A549 (cell line): ENCODE measurements at regions not wholly inside any gene's neighbourhood (a gene's known extent, or its start where the extent isn't known, plus 50 kb on each side); places are given as distances from the start of the nearest gene placed in this dataset.
A peak's percentile ranks its signal among the peaks of the same experiment; 100 is the strongest.

Source experiments
- ATAC-seq, 2 experiments: fragments of 200-7000 bp in 1 of 2; fragments of >200 bp in 1 of 2; cut with Nextera tagmentation in 1 of 2; cut with Tn5 transposase in 1 of 2; 3 replicates each; pipeline versions ENCODE4 v1.8.0 to v1.9.1; 2018 to 2020; ENCODE audit warnings: mild to moderate bottlenecking in 1 of 2, moderate library complexity in 1 of 2
- CTCF ChIA-PET: fragments of 300-600 bp; sonication (Branson Sonifier 250); formaldehyde crosslinking; extraction: SDS; loops from one replicate; lab custom pipeline; 2021; ENCODE audit warnings: antibody characterized with exemption, inconsistent platforms; lab: Yijun Ruan, JAX
- POLR2A ChIA-PET: fragments of 350-600 bp; formaldehyde crosslinking; extraction: SDS; loops from one replicate; lab custom pipeline; 2021; ENCODE audit warnings: antibody characterized with exemption, inconsistent platforms; lab: Yijun Ruan, JAX
- DNase-seq, 2 experiments: peaks; one replicate each; pipeline versions ENCODE4 v3.0.0 to v3.0.0-alpha.2; 2011 to 2016; ENCODE audit warnings: low read depth in 1 of 2, low spot score in 1 of 2
- FAIRE-seq: peaks from 2 replicates; lab custom pipeline; 2011; peaks lifted over from hg19 to GRCh38; lab: Jason Lieb, UNC
- H3K27ac ChIP-seq, 2 experiments: fragments of >200 bp; sonication (Bioruptor Twin); formaldehyde crosslinking; 3 replicates each; pipeline ENCODE4 v1.5.1; 2016 to 2017
- H3K4me1 ChIP-seq: fragments of >200 bp; sonication (Bioruptor Twin); formaldehyde crosslinking; 3 replicates; pipeline ENCODE4 v1.6.1; 2016
- H3K4me2 ChIP-seq: fragments of >200 bp; sonication (Bioruptor Twin); formaldehyde crosslinking; 3 replicates; pipeline ENCODE4 v1.6.1; 2016
- H3K4me3 ChIP-seq: fragments of >200 bp; sonication (Bioruptor Twin); formaldehyde crosslinking; 3 replicates; pipeline ENCODE4 v1.5.1; 2016
- H3K9me3 ChIP-seq: fragments of >200 bp; sonication (Bioruptor Twin); formaldehyde crosslinking; 3 replicates; pipeline ENCODE4 v1.6.1; 2016
- BCL3 ChIP-seq: fragments of >200 bp; sonication (Bioruptor Twin); formaldehyde crosslinking; IDR thresholded peaks from 3 replicates; pipeline ENCODE4 v1.6.1; 2016
- CBX2 ChIP-seq: fragments of 200-600 bp; sonication (generic); IDR thresholded peaks from 2 replicates; pipeline ENCODE4 v1.6.1; 2016; ENCODE audit warnings: low read depth, mild to moderate bottlenecking, borderline replicate concordance
- CEBPB ChIP-seq, 2 experiments: fragments of >200 bp in 1 of 2; sonication (Bioruptor Twin) in 1 of 2; formaldehyde crosslinking in 1 of 2; IDR thresholded peaks; 2 replicates each; pipeline ENCODE4 v1.6.1; 2012 to 2016
- CTCF ChIP-seq: fragments of >200 bp; sonication (Bioruptor Twin); formaldehyde crosslinking; IDR thresholded peaks from 3 replicates; pipeline ENCODE4 v1.5.1; 2016
- ELK1 ChIP-seq: fragments of 150-350 bp; IDR thresholded peaks from 2 replicates; pipeline ENCODE4 v1.6.1; 2014; ENCODE audit warnings: low read depth, mild to moderate bottlenecking, low read length
- FOSB ChIP-seq: fragments of 250-450 bp; sonication (Bioruptor Pico); IDR thresholded peaks from 2 replicates; pipeline ENCODE4 v1.5.0; 2020; ENCODE audit warnings: mild to moderate bottlenecking, moderate library complexity
- FOXS1 ChIP-seq: fragments of 250-450 bp; sonication (Bioruptor Pico); IDR thresholded peaks from 2 replicates; pipeline ENCODE4 v1.5.0; 2020; ENCODE audit warnings: mild to moderate bottlenecking, moderate library complexity
- HMGXB4 ChIP-seq: fragments of 250-450 bp; sonication (Bioruptor Pico); IDR thresholded peaks from 2 replicates; pipeline ENCODE4 v1.5.0; 2021; ENCODE audit warnings: mild to moderate bottlenecking, moderate library complexity, borderline replicate concordance
- MAZ ChIP-seq: fragments of 150-350 bp; IDR thresholded peaks from 2 replicates; pipeline ENCODE4 v1.6.1; 2014; ENCODE audit warnings: antibody characterized with exemption, low read depth, low read length, borderline replicate concordance
- NR3C1 ChIP-seq: fragments of >200 bp; sonication (Bioruptor Twin); formaldehyde crosslinking; IDR thresholded peaks from 3 replicates; pipeline ENCODE4 v1.6.1; 2017
- PBX3 ChIP-seq: IDR thresholded peaks from 2 replicates; pipeline ENCODE4 v1.6.1; 2012
- RAD21 ChIP-seq, 2 experiments: fragments of >200 bp in 1 of 2; sonication (Bioruptor Twin) in 1 of 2; formaldehyde crosslinking in 1 of 2; IDR thresholded peaks in 1 of 2; conservative IDR thresholded peaks in 1 of 2; 2 replicates in 1 of 2; 3 replicates in 1 of 2; pipeline ENCODE4 v1.6.1; 2012 to 2018; ENCODE audit warnings: inconsistent platforms in 1 of 2
- RARB ChIP-seq: fragments of 250-450 bp; sonication (Bioruptor Pico); IDR thresholded peaks from 2 replicates; pipeline ENCODE4 v1.8.0; 2021; ENCODE audit warnings: mild to moderate bottlenecking, moderate library complexity
- SMC3 ChIP-seq: fragments of >200 bp; sonication (Bioruptor Twin); formaldehyde crosslinking; IDR thresholded peaks from 3 replicates; pipeline ENCODE4 v1.6.1; 2018; ENCODE audit warnings: inconsistent platforms
- ZFP36 ChIP-seq: fragments of 450-650 bp; IDR thresholded peaks from 2 replicates; pipeline ENCODE4 v1.6.1; 2014; ENCODE audit warnings: borderline replicate concordance; ENCODE audit not compliant: partially characterized antibody
- WGBS: methylation state at CpG from one replicate; pipeline ENCODE4 v1.1.6; 2017; ENCODE audit errors: missing lambda C conversion rate; 5-methylcytosine and 5-hydroxymethylcytosine counted together

- ATAC-seq, result no peak
- no peaks in the 10 kb centered on the region for H3K9me3 ChIP-seq
- no peak overlapping the region for H3K27ac ChIP-seq
- ChIA-PET POLR2A (no interaction called here), CTCF (interaction anchor here (0.6 to 1.7 kb wide), 6 partner anchors 8 to 868 kb away, joined by 3 to 10 read pairs (median 4); no protein-coding TSS in a partner anchor)
- no peak overlapping the region for H3K4me2 ChIP-seq
- TF ChIP-seq ZFP36 (no peak), FOSB (CRISPR knock-in tag) (no peak), CBX2 (no peak), PBX3 (no peak)
- FAIRE-seq, result no peak
- no peak for DNase-seq
- H3K4me3 ChIP-seq, result no peak overlapping the region
- WGBS, result 51% methylated on average over 10 of the region's 10 CpGs
- no peaks in the 10 kb centered on the region for H3K4me1 ChIP-seq
These were observed 128.1 kb upstream of the ACBD5 start for GRCh38 chr10:27368706-27369105.

- ChIA-PET CTCF (interaction anchor here (0.6 kb wide), 1 partner anchor 136 kb away, joined by 3 read pairs; no protein-coding TSS in a partner anchor), POLR2A (no interaction called here)
- Histone ChIP-seq H3K4me1 (no peaks in the 10 kb centered on the region), H3K9me3 (no peaks in the 10 kb centered on the region), H3K27ac (no peak overlapping the region), H3K4me2 (no peak overlapping the region), H3K4me3 (no peak overlapping the region)
- TF ChIP-seq ZFP36 (no peak), BCL3 (no peak), RAD21 (conservative IDR thresholded peaks at IDR 0.05 in 1 of 2, IDR thresholded peaks at IDR 0.05 in 1 of 2) (no peak), RARB (CRISPR knock-in tag) (no peak), ELK1 (no peak), SMC3 (no peak), CTCF (no peak), HMGXB4 (CRISPR knock-in tag) (no peak), MAZ (no peak)
- peak; percentile 13 for FAIRE-seq
- 4% methylated on average over 1 of the region's 1 CpG for WGBS
- ATAC-seq, result no peak
- no peak for DNase-seq
These were observed 126.2 kb upstream of the ACBD5 start for GRCh38 chr10:27366769-27367168.

GRCh38 chr10:27364028-27364427, 123.4 kb upstream of the ACBD5 start:
- WGBS, result 48% methylated on average over 7 of the region's 8 CpGs
- Histone ChIP-seq H3K4me2 (no peak overlapping the region), H3K9me3 (no peaks in the 10 kb centered on the region), H3K4me3 (no peak overlapping the region), H3K27ac (no peak overlapping the region), H3K4me1 (no peaks in the 10 kb centered on the region)
- ChIA-PET POLR2A (no interaction called here), CTCF (no interaction called here)
- TF ChIP-seq FOSB (CRISPR knock-in tag), result no peak
- no peak for TF ChIP-seq NR3C1
- no peak for TF ChIP-seq RAD21 (conservative IDR thresholded peaks at IDR 0.05 in 1 of 2, IDR thresholded peaks at IDR 0.05 in 1 of 2)
- TF ChIP-seq CEBPB (IDR thresholded peaks at IDR 0.05), result no peak
- TF ChIP-seq FOXS1 (CRISPR knock-in tag), result no peak
- FAIRE-seq, result no peak
- DNase-seq, result no peak
- no peak for ATAC-seq
